ENCODE measurements at regions not wholly inside any gene's neighbourhood (a gene's known extent, or its start where the extent isn't known, plus 50 kb on each side); places are given as distances from the start of the nearest gene placed in this dataset.

GRCh38 chrX:39905946-39906345 lies 191.8 kb downstream of the BCOR start:
- no peak for TF ChIP-seq ILK (tag; IDR thresholded peaks at IDR 0.05; ENCODE audit: borderline replicate concordance, low read depth)
- no peak for TF ChIP-seq STAT5A (IDR thresholded peaks at IDR 0.05; ENCODE audit: borderline replicate concordance, low read length)
- no peak for TF ChIP-seq CAMTA2 (CRISPR knock-in tag; conservative IDR thresholded peaks at IDR 0.05)
- TF ChIP-seq EZH2 (IDR thresholded peaks at IDR 0.05; ENCODE audit: borderline replicate concordance, low read depth, low read length): no peak
- TF ChIP-seq, protein P1, sequence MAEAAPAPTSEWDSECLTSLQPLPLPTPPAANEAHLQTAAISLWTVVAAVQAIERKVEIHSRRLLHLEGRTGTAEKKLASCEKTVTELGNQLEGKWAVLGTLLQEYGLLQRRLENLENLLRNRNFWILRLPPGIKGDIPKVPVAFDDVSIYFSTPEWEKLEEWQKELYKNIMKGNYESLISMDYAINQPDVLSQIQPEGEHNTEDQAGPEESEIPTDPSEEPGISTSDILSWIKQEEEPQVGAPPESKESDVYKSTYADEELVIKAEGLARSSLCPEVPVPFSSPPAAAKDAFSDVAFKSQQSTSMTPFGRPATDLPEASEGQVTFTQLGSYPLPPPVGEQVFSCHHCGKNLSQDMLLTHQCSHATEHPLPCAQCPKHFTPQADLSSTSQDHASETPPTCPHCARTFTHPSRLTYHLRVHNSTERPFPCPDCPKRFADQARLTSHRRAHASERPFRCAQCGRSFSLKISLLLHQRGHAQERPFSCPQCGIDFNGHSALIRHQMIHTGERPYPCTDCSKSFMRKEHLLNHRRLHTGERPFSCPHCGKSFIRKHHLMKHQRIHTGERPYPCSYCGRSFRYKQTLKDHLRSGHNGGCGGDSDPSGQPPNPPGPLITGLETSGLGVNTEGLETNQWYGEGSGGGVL (CRISPR knock-in tag; IDR thresholded peaks at IDR 0.05): no peak
- no peak for TF ChIP-seq FOXK1 (CRISPR knock-in tag; IDR thresholded peaks at IDR 0.05; ENCODE audit: borderline replicate concordance)
- TF ChIP-seq, protein P2, sequence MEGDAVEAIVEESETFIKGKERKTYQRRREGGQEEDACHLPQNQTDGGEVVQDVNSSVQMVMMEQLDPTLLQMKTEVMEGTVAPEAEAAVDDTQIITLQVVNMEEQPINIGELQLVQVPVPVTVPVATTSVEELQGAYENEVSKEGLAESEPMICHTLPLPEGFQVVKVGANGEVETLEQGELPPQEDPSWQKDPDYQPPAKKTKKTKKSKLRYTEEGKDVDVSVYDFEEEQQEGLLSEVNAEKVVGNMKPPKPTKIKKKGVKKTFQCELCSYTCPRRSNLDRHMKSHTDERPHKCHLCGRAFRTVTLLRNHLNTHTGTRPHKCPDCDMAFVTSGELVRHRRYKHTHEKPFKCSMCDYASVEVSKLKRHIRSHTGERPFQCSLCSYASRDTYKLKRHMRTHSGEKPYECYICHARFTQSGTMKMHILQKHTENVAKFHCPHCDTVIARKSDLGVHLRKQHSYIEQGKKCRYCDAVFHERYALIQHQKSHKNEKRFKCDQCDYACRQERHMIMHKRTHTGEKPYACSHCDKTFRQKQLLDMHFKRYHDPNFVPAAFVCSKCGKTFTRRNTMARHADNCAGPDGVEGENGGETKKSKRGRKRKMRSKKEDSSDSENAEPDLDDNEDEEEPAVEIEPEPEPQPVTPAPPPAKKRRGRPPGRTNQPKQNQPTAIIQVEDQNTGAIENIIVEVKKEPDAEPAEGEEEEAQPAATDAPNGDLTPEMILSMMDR (IDR thresholded peaks at IDR 0.05 in 2 of 3, conservative IDR thresholded peaks at IDR 0.05 in 1 of 3; ENCODE audit: insufficient read depth in 2 of 3, low read depth in 1 of 3, low read length in 3 of 3): no peak
